Loucy (cell line): ENCODE measurements at regions not wholly inside any gene's neighbourhood (a gene's known extent, or its start where the extent isn't known, plus 50 kb on each side); places are given as distances from the start of the nearest gene placed in this dataset.

Experiments
- H2AFZ ChIP-seq: fragments of 200-600 bp; sonication (generic); 2 replicates; pipeline ENCODE4 v1.6.0; 2016; ENCODE audit warnings: antibody characterized with exemption, mild to moderate bottlenecking, low read length, moderate library complexity
- H3F3A ChIP-seq: fragments of 200-600 bp; 2 replicates; pipeline ENCODE4 v1.6.0; 2016; ENCODE audit warnings: antibody characterized with exemption, low read depth, mild to moderate bottlenecking
- H3K27me3 ChIP-seq: fragments of 200-600 bp; sonication (generic); 2 replicates; pipeline ENCODE4 v1.6.1; 2014; ENCODE audit warnings: low read length, mild to moderate bottlenecking; ENCODE audit not compliant: insufficient read depth, poor library complexity, severe bottlenecking
- H3K36me3 ChIP-seq: fragments of 200-600 bp; sonication (generic); 2 replicates; pipeline ENCODE4 v1.6.1; 2016; ENCODE audit warnings: low read length; ENCODE audit not compliant: insufficient read depth
- H3K4me1 ChIP-seq: fragments of 200-600 bp; sonication (generic); 2 replicates; pipeline ENCODE4 v1.5.1; 2014; ENCODE audit warnings: low read length, mild to moderate bottlenecking; ENCODE audit not compliant: insufficient read depth, poor library complexity, severe bottlenecking
- H3K4me2 ChIP-seq: fragments of 200-600 bp; sonication (generic); 2 replicates; pipeline ENCODE4 v1.6.0; 2014; ENCODE audit warnings: antibody characterized with exemption, low read length, low read depth, mild to moderate bottlenecking; ENCODE audit not compliant: poor library complexity, severe bottlenecking
- H3K4me3 ChIP-seq: fragments of 200-600 bp; sonication (generic); 2 replicates; pipeline ENCODE4 v1.5.1; 2014; ENCODE audit warnings: low read length, mild to moderate bottlenecking, mixed read lengths; ENCODE audit not compliant: poor library complexity, severe bottlenecking
- H3K79me2 ChIP-seq: fragments of 200-600 bp; sonication (generic); 2 replicates; pipeline ENCODE4 v1.6.1; 2014; ENCODE audit warnings: low read length; ENCODE audit not compliant: insufficient read depth
- H3K9ac ChIP-seq: fragments of 200-600 bp; sonication (generic); 2 replicates; pipeline ENCODE4 v1.6.0; 2014; ENCODE audit warnings: mild to moderate bottlenecking, low read depth, low read length, moderate library complexity; ENCODE audit not compliant: poor library complexity, severe bottlenecking
- H3K9me2 ChIP-seq: fragments of 200-600 bp; sonication (generic); replicated peaks from 2 replicates; pipeline ENCODE4 v1.6.1; 2016; ENCODE audit warnings: low read depth, low read length, mixed read lengths
- H3K9me3 ChIP-seq: fragments of 200-600 bp; sonication (generic); 2 replicates; pipeline ENCODE4 v1.6.1; 2014; ENCODE audit warnings: mild to moderate bottlenecking, antibody characterized with exemption, low read length, low read depth; ENCODE audit not compliant: insufficient read depth
- H4K20me1 ChIP-seq: fragments of 200-600 bp; sonication (generic); 2 replicates; pipeline ENCODE4 v1.6.0; 2014; ENCODE audit warnings: antibody characterized with exemption, low read length, mild to moderate bottlenecking; ENCODE audit not compliant: insufficient read depth, poor library complexity, severe bottlenecking
- CTCF ChIP-seq: fragments of 200-600 bp; sonication (generic); conservative IDR thresholded peaks from 2 replicates; pipeline ENCODE4 v1.5.1; 2014; ENCODE audit warnings: mild to moderate bottlenecking, antibody characterized with exemption, low read length
- EZH2phosphoT487 ChIP-seq: fragments of 200-600 bp; IDR thresholded peaks from 2 replicates; pipeline ENCODE4 v1.6.1; 2018; ENCODE audit warnings: antibody characterized with exemption, mild to moderate bottlenecking, moderate library complexity, borderline replicate concordance

GRCh38 chr3:59677747-59678702, 628.2 kb upstream of the CFAP20DC start:
- H3K27me3 ChIP-seq = no peaks in the 10 kb centered on the region
- no peaks in the 10 kb centered on the region for H3K9me2 ChIP-seq
- no peak overlapping the region for H3K4me3 ChIP-seq
- no peaks in the 10 kb centered on the region for H3F3A ChIP-seq
- no peaks in the 10 kb centered on the region for H3K9me3 ChIP-seq
- no peaks in the 10 kb centered on the region for H3K4me1 ChIP-seq
- H4K20me1 ChIP-seq = no peaks in the 10 kb centered on the region
- no peak overlapping the region for H2AFZ ChIP-seq
- no peak overlapping the region for H3K9ac ChIP-seq
- no peak for TF ChIP-seq CTCF
- H3K4me2 ChIP-seq = no peak overlapping the region
- no peaks in the 10 kb centered on the region for H3K79me2 ChIP-seq
- no peaks in the 10 kb centered on the region for H3K36me3 ChIP-seq

- Histone ChIP-seq H3K9ac (no peak overlapping the region), H3K36me3 (no peaks in the 10 kb centered on the region), H3K27me3 (no peaks in the 10 kb centered on the region), H2AFZ (no peak overlapping the region), H3K4me3 (no peak overlapping the region), H3K9me2 (no peaks in the 10 kb centered on the region), H3K79me2 (no peaks in the 10 kb centered on the region), H3K4me2 (no peak overlapping the region), H4K20me1 (no peaks in the 10 kb centered on the region), H3K9me3 (no peaks in the 10 kb centered on the region), H3K4me1 (no peaks in the 10 kb centered on the region), H3F3A (no peaks in the 10 kb centered on the region)
- TF ChIP-seq EZH2phosphoT487 (no peak), CTCF (no peak)
Observed at GRCh38 chr3:59675495-59675894, 625.7 kb upstream of the CFAP20DC start.

- no peak overlapping the region for H3K9ac ChIP-seq
- no peak overlapping the region for H3K4me3 ChIP-seq
- no peaks in the 10 kb centered on the region for H4K20me1 ChIP-seq
- no peaks in the 10 kb centered on the region for H3K79me2 ChIP-seq
- H3K4me1 ChIP-seq = no peaks in the 10 kb centered on the region
- H3K4me2 ChIP-seq = no peak overlapping the region
- no peaks in the 10 kb centered on the region for H3K36me3 ChIP-seq
- H3K9me3 ChIP-seq = no peaks in the 10 kb centered on the region
- H3K27me3 ChIP-seq = no peaks in the 10 kb centered on the region
- H2AFZ ChIP-seq = no peak overlapping the region
- no peaks in the 10 kb centered on the region for H3F3A ChIP-seq
- TF ChIP-seq CTCF (no peak), EZH2phosphoT487 (no peak)
- no peaks in the 10 kb centered on the region for H3K9me2 ChIP-seq
Observed at GRCh38 chr3:59663076-59663850, 613.4 kb upstream of the CFAP20DC start.
